ENCODE measurements at regions not wholly inside any gene's neighbourhood (a gene's known extent, or its start where the extent isn't known, plus 50 kb on each side); places are given as distances from the start of the nearest gene placed in this dataset.

DNA sequence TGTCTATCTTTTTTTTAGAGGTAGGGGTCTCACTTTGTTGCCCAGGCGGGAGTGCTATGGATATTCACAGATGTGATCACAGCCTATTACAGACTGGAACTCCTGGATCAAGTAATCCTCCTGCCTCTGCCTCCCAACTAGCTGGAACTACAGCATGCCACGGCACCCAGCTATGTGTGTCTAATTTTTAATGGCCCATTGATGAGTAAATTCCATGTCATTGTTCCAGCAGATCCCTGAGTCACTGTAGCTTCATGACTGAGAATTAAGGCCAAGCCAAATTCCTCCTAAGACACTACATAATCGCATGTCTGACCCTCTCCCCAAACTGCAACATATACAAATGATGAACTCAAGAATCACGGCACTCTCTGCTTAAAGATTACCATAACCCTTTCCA, 84.2 kb upstream of the RGS2 start:
- TF ChIP-seq, protein P1, sequence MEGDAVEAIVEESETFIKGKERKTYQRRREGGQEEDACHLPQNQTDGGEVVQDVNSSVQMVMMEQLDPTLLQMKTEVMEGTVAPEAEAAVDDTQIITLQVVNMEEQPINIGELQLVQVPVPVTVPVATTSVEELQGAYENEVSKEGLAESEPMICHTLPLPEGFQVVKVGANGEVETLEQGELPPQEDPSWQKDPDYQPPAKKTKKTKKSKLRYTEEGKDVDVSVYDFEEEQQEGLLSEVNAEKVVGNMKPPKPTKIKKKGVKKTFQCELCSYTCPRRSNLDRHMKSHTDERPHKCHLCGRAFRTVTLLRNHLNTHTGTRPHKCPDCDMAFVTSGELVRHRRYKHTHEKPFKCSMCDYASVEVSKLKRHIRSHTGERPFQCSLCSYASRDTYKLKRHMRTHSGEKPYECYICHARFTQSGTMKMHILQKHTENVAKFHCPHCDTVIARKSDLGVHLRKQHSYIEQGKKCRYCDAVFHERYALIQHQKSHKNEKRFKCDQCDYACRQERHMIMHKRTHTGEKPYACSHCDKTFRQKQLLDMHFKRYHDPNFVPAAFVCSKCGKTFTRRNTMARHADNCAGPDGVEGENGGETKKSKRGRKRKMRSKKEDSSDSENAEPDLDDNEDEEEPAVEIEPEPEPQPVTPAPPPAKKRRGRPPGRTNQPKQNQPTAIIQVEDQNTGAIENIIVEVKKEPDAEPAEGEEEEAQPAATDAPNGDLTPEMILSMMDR (IDR thresholded peaks at IDR 0.05; ENCODE audit: control extremely low read depth in 1 of 3, insufficient read depth in 1 of 3, low read depth in 1 of 3, low read length in 3 of 3), result no peak
- TF ChIP-seq, protein P2, sequence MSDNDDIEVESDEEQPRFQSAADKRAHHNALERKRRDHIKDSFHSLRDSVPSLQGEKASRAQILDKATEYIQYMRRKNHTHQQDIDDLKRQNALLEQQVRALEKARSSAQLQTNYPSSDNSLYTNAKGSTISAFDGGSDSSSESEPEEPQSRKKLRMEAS (IDR thresholded peaks at IDR 0.05), result no peak
- TF ChIP-seq EP300 (IDR thresholded peaks at IDR 0.05; ENCODE audit: borderline replicate concordance in 1 of 2, low read depth in 2 of 2, low read length in 2 of 2) (no peak), TAF1 (IDR thresholded peaks at IDR 0.05; ENCODE audit: low read depth, low read length) (no peak)

Data from H1 (cell line).